Neuronal stem cell (in vitro differentiated cells): ENCODE measurements at regions not wholly inside any gene's neighbourhood (a gene's known extent, or its start where the extent isn't known, plus 50 kb on each side); places are given as distances from the start of the nearest gene placed in this dataset.
"Not testable (repeated sequence)": the region's sequence is repeated elsewhere in the genome, so short reads cannot be mapped to it uniquely, and the experiment has no call there.

ENCODE experiments used
- DNase-seq: peaks from one replicate; pipeline ENCODE4 v3.0.0-alpha.2; 2013; ENCODE audit warnings: low spot score
- H2AFZ ChIP-seq: one replicate; pipeline ENCODE4 v1.6.1; 2013; ENCODE audit warnings: mild to moderate bottlenecking, low read length, inconsistent platforms
- H2AK5ac ChIP-seq: 2 replicates; pipeline ENCODE4 v1.6.1; 2013; ENCODE audit warnings: low read depth, mild to moderate bottlenecking, inconsistent platforms, low read length, moderate library complexity, mixed read lengths
- H2BK120ac ChIP-seq: 2 replicates; pipeline ENCODE4 v1.6.1; 2013; ENCODE audit warnings: low read depth, mild to moderate bottlenecking, inconsistent platforms, low read length, moderate library complexity, mixed read lengths
- H2BK12ac ChIP-seq: one replicate; pipeline ENCODE4 v1.6.1; 2013; ENCODE audit warnings: low read length, inconsistent platforms
- H2BK15ac ChIP-seq: 2 replicates; pipeline ENCODE4 v1.6.1; 2013; ENCODE audit warnings: mild to moderate bottlenecking, low read length, inconsistent platforms, mixed read lengths
- H2BK5ac ChIP-seq: one replicate; pipeline ENCODE4 v1.6.1; 2013; ENCODE audit warnings: inconsistent platforms, mild to moderate bottlenecking, low read length, moderate library complexity
- H3K14ac ChIP-seq: one replicate; pipeline ENCODE4 v1.6.1; 2013; ENCODE audit warnings: low read length, inconsistent platforms
- H3K18ac ChIP-seq: 2 replicates; pipeline ENCODE4 v1.6.1; 2013; ENCODE audit warnings: low read length, inconsistent platforms
- H3K23ac ChIP-seq: 2 replicates; pipeline ENCODE4 v1.6.1; 2013; ENCODE audit warnings: low read depth, mild to moderate bottlenecking, mixed read lengths, low read length, inconsistent platforms; ENCODE audit not compliant: poor library complexity
- H3K27ac ChIP-seq: replicated peaks from 3 replicates; pipeline ENCODE4 v1.5.1; 2013; ENCODE audit warnings: low read length, inconsistent platforms
- H3K27me3 ChIP-seq, 3 experiments: 2 replicates each; pipeline ENCODE4 v1.6.1; 2013; ENCODE audit warnings: low read length in 3 of 3, mild to moderate bottlenecking in 2 of 3, inconsistent platforms in 1 of 3, low read depth in 1 of 3, mixed read lengths in 1 of 3, moderate library complexity in 1 of 3; ENCODE audit not compliant: control insufficient read depth in 3 of 3, insufficient read depth in 3 of 3
- H3K36me3 ChIP-seq, 2 donors: replicated peaks in 1 of 2; 2 replicates each; pipeline ENCODE4 v1.6.1; 2013; ENCODE audit warnings: low read length in 2 of 2; ENCODE audit not compliant: control insufficient read depth in 2 of 2, insufficient read depth in 2 of 2
- H3K4ac ChIP-seq: 2 replicates; pipeline ENCODE4 v1.6.1; 2013; ENCODE audit warnings: inconsistent platforms, mild to moderate bottlenecking, low read length, moderate library complexity
- H3K4me1 ChIP-seq, 2 donors: 1 replicate in 1 of 2; 2 replicates in 1 of 2; pipeline ENCODE4 v1.6.1; 2013; ENCODE audit warnings: low read length in 2 of 2, low read depth in 1 of 2; ENCODE audit not compliant: control insufficient read depth in 2 of 2, insufficient read depth in 1 of 2
- H3K4me2 ChIP-seq: one replicate; pipeline ENCODE4 v1.6.1; 2013; ENCODE audit warnings: mild to moderate bottlenecking, low read length, inconsistent platforms; ENCODE audit not compliant: insufficient read depth, poor library complexity, severe bottlenecking
- H3K4me3 ChIP-seq, 2 donors: 2 replicates each; pipeline ENCODE4 v1.5.1; 2013; ENCODE audit warnings: low read length in 2 of 2, mild to moderate bottlenecking in 2 of 2, inconsistent platforms in 1 of 2, moderate library complexity in 1 of 2
- H3K79me1 ChIP-seq: one replicate; pipeline ENCODE4 v1.6.1; 2013; ENCODE audit warnings: low read depth, mild to moderate bottlenecking, inconsistent platforms, low read length, moderate library complexity
- H3K9ac ChIP-seq: one replicate; pipeline ENCODE4 v1.6.1; 2013; ENCODE audit warnings: mild to moderate bottlenecking, low read depth, low read length, inconsistent platforms; ENCODE audit not compliant: poor library complexity
- H3K9me3 ChIP-seq, 2 donors: replicated peaks in 1 of 2; 2 replicates each; pipeline versions ENCODE3 to v1.6.1; 2013; ENCODE audit warnings: low read length in 2 of 2, mild to moderate bottlenecking in 2 of 2, inconsistent platforms in 1 of 2, low read depth in 1 of 2, mixed read lengths in 1 of 2, moderate library complexity in 1 of 2; ENCODE audit not compliant: control insufficient read depth in 2 of 2, insufficient read depth in 1 of 2
- H4K8ac ChIP-seq: one replicate; pipeline ENCODE4 v1.6.1; 2013; ENCODE audit warnings: low read depth, mild to moderate bottlenecking, inconsistent platforms, low read length, moderate library complexity
- H4K91ac ChIP-seq: one replicate; pipeline ENCODE4 v1.6.1; 2013; ENCODE audit warnings: low read length, low read depth, mild to moderate bottlenecking, inconsistent platforms; ENCODE audit not compliant: poor library complexity
- WGBS, 2 donors: extraction: QIAGEN DNeasy Blood & Tissue Kit; methylation state at CpG; one replicate each; pipeline ENCODE4 v1.1.7; 2013; ENCODE audit warnings: missing lambda C conversion rate in 2 of 2, mixed read lengths in 1 of 2; ENCODE audit not compliant: insufficient read length in 2 of 2, insufficient replicate concordance in 1 of 2; ENCODE audit errors: extremely low coverage in 2 of 2; 5-methylcytosine and 5-hydroxymethylcytosine counted together

GRCh38 chr6:1156411-1156810, 155.5 kb upstream of the FOXQ1 start:
- not testable (repeated sequence) for H3K14ac ChIP-seq, H2BK12ac ChIP-seq, H3K9me3 ChIP-seq, H3K4me3 ChIP-seq, H2AFZ ChIP-seq, H3K23ac ChIP-seq, H2BK120ac ChIP-seq, H3K4me2 ChIP-seq, H3K18ac ChIP-seq, H4K91ac ChIP-seq, H3K27ac ChIP-seq, H3K36me3 ChIP-seq, H4K8ac ChIP-seq, H3K9ac ChIP-seq, H2BK15ac ChIP-seq, H3K27me3 ChIP-seq, H2AK5ac ChIP-seq, H3K4ac ChIP-seq, H3K4me1 ChIP-seq, H3K79me1 ChIP-seq, DNase-seq
- no CpG with 5 or more reads among the region's 3 CpGs for WGBS, 2 donors
- peak overlapping the region; percentile 26 for H2BK5ac ChIP-seq

GRCh38 chr6:1153696-1154245, 158.1 kb upstream of the FOXQ1 start:
- Histone ChIP-seq H3K23ac (no peak overlapping the region), H3K18ac (no peak overlapping the region), H3K27ac (no peak overlapping the region), H2BK12ac (no peak overlapping the region), H4K8ac (no peak overlapping the region), H3K9ac (no peak overlapping the region), H3K14ac (no peak overlapping the region), H3K9me3 (no peaks in the 10 kb centered on the region), H2BK5ac (no peak overlapping the region), H3K4me2 (no peak overlapping the region), H3K36me3 (no peaks in the 10 kb centered on the region), H3K79me1 (no peaks in the 10 kb centered on the region), H4K91ac (no peak overlapping the region), H3K4ac (no peak overlapping the region), H2BK15ac (no peak overlapping the region), H2AFZ (no peak overlapping the region), H2BK120ac (no peak overlapping the region), H2AK5ac (no peak overlapping the region), H3K4me3 (no peak overlapping the region), H3K27me3 (no peaks in the 10 kb centered on the region), H3K4me1 (no peaks in the 10 kb centered on the region)
- DNase-seq: no peak

- Histone ChIP-seq H3K4ac (no peak overlapping the region), H3K4me3 (no peak overlapping the region), H2BK120ac (no peak overlapping the region), H3K9ac (no peak overlapping the region), H3K4me2 (no peak overlapping the region), H3K36me3 (no peaks in the 10 kb centered on the region), H3K23ac (no peak overlapping the region), H3K27me3 (no peaks in the 10 kb centered on the region), H2BK5ac (no peak overlapping the region), H4K8ac (no peak overlapping the region), H3K79me1 (no peaks in the 10 kb centered on the region), H4K91ac (no peak overlapping the region), H3K9me3 (no peaks in the 10 kb centered on the region), H3K18ac (no peak overlapping the region), H3K4me1 (peaks cover 3 to 4% of the 10 kb centered on the region in 2 donors), H3K27ac (no peak overlapping the region), H2AK5ac (no peak overlapping the region), H2BK12ac (no peak overlapping the region), H3K14ac (no peak overlapping the region), H2AFZ (no peak overlapping the region), H2BK15ac (no peak overlapping the region)
- no peak for DNase-seq
These were observed 165.4 kb upstream of the FOXQ1 start for GRCh38 chr6:1146500-1146899.

GRCh38 chr6:1145768-1146218, 166.1 kb upstream of the FOXQ1 start:
- no peak overlapping the region for H3K27ac ChIP-seq
- WGBS, 2 donors: no CpG with 5 or more reads among the region's 8 CpGs
- H3K23ac ChIP-seq: no peak overlapping the region

More at GRCh38 chr6:1145768-1146218, 166.1 kb upstream of the FOXQ1 start:
- Histone ChIP-seq H4K8ac (no peak overlapping the region), H2AFZ (peak overlapping the region; percentile 27), H3K9me3 (no peaks in the 10 kb centered on the region), H2BK5ac (no peak overlapping the region), H3K79me1 (no peaks in the 10 kb centered on the region), H3K9ac (no peak overlapping the region), H2BK15ac (no peak overlapping the region), H3K4me2 (no peak overlapping the region), H3K4ac (no peak overlapping the region), H3K27me3 (no peaks in the 10 kb centered on the region), H3K4me3 (no peak overlapping the region), H2AK5ac (no peak overlapping the region), H3K18ac (no peak overlapping the region), H3K36me3 (no peaks in the 10 kb centered on the region), H2BK120ac (no peak overlapping the region), H4K91ac (no peak overlapping the region), H3K14ac (no peak overlapping the region), H3K4me1 (peaks cover 3 to 4% of the 10 kb centered on the region in 2 donors), H2BK12ac (no peak overlapping the region)
- no peak for DNase-seq
